GM12801 (cell line): ENCODE measurements at regions not wholly inside any gene's neighbourhood (a gene's known extent, or its start where the extent isn't known, plus 50 kb on each side); places are given as distances from the start of the nearest gene placed in this dataset.

Source experiments
- CTCF ChIP-seq: IDR thresholded peaks from one replicate; pipeline ENCODE4 v1.5.1; 2011; ENCODE audit warnings: control low read depth; ENCODE audit not compliant: insufficient read length; ENCODE audit errors: extremely low read depth

- TF ChIP-seq CTCF, result no peak
These were observed 382.2 kb downstream of the FUT8 start for GRCh38 chr14:65794674-65795279.

GRCh38 chr14:65798216-65798615 is 385.7 kb downstream of the FUT8 start:
- no peak for TF ChIP-seq CTCF

GRCh38 chr14:65800694-65801093 is 388.2 kb downstream of the FUT8 start:
- TF ChIP-seq CTCF, result no peak

GRCh38 chr14:65802196-65802595 is 389.7 kb downstream of the FUT8 start:
- no peak for TF ChIP-seq CTCF

GRCh38 chr14:65803885-65804284 is 391.4 kb downstream of the FUT8 start:
- no peak for TF ChIP-seq CTCF

- no peak for TF ChIP-seq CTCF
These were observed 392.0 kb downstream of the FUT8 start for GRCh38 chr14:65804439-65805112.

- no peak for TF ChIP-seq CTCF
These were observed 392.6 kb downstream of the FUT8 start for GRCh38 chr14:65805113-65805473.
